WTC11 (cell line): ENCODE measurements at regions not wholly inside any gene's neighbourhood (a gene's known extent, or its start where the extent isn't known, plus 50 kb on each side); places are given as distances from the start of the nearest gene placed in this dataset.

Experiments used
- ATAC-seq: fragments of 200-7000 bp; cut with Tn5 transposase; 2 replicates; pipeline ENCODE4 v1.10.0; 2021; ENCODE audit warnings: mild to moderate bottlenecking, moderate library complexity
- CTCF ChIA-PET: fragments of 300-600 bp; sonication (Branson Sonifier 250); formaldehyde crosslinking; loops from one replicate; lab custom pipeline; 2021; ENCODE audit warnings: antibody characterized with exemption; lab: Charles Lee
- POLR2A ChIA-PET: fragments of 350-600 bp; sonication (Branson Sonifier 250); formaldehyde crosslinking; loops from one replicate; lab custom pipeline; 2021; ENCODE audit warnings: antibody characterized with exemption; lab: Charles Lee
- DNase-seq: peaks from one replicate; pipeline ENCODE4 v3.0.0; 2021; ENCODE audit warnings: low spot score
- H3K27ac Mint-ChIP-seq: 2 replicates; pipeline ENCODE4 v1.8.0; 2021; ENCODE audit warnings: mixed read lengths
- H3K27me3 Mint-ChIP-seq: 2 replicates; pipeline ENCODE4 v1.8.0; 2021; ENCODE audit warnings: low read depth, mild to moderate bottlenecking, moderate library complexity, mixed read lengths
- H3K36me3 Mint-ChIP-seq: 2 replicates; pipeline ENCODE4 v1.8.0; 2021; ENCODE audit warnings: mixed read lengths
- H3K4me1 Mint-ChIP-seq: 2 replicates; pipeline ENCODE4 v1.8.0; 2022; ENCODE audit warnings: mixed read lengths
- H3K4me3 Mint-ChIP-seq: 2 replicates; pipeline ENCODE4 v1.8.0; 2021; ENCODE audit warnings: mild to moderate bottlenecking, moderate library complexity, mixed read lengths
- H3K9me3 Mint-ChIP-seq: 2 replicates; pipeline ENCODE4 v1.8.0; 2021; ENCODE audit warnings: mixed read lengths
- FOXK1 ChIP-seq: sonication (generic); formaldehyde crosslinking; IDR thresholded peaks from 2 replicates; pipeline ENCODE4 v1.8.0; 2022; ENCODE audit warnings: mild to moderate bottlenecking, moderate library complexity, missing genetic modification reagents
- IRF2 ChIP-seq: sonication (generic); formaldehyde crosslinking; IDR thresholded peaks from 2 replicates; pipeline ENCODE4 v1.8.0; 2022; ENCODE audit warnings: low read depth, missing genetic modification reagents, borderline replicate concordance
- JUN ChIP-seq: sonication (generic); formaldehyde crosslinking; IDR thresholded peaks from 2 replicates; pipeline ENCODE4 v1.8.0; 2023; ENCODE audit warnings: mild to moderate bottlenecking, missing genetic modification reagents
- MLX ChIP-seq: sonication (generic); formaldehyde crosslinking; IDR thresholded peaks from 2 replicates; pipeline ENCODE4 v1.8.1; 2023; ENCODE audit warnings: mild to moderate bottlenecking, missing genetic modification reagents, moderate library complexity
- NFE2L1 ChIP-seq: sonication (generic); formaldehyde crosslinking; IDR thresholded peaks from 2 replicates; pipeline ENCODE4 v1.8.1; 2023; ENCODE audit warnings: missing genetic modification reagents
- OVOL2 ChIP-seq: fragments of 250-450 bp; sonication (Bioruptor Pico); IDR thresholded peaks from 2 replicates; pipeline ENCODE4 v1.9.0; 2021; ENCODE audit warnings: mild to moderate bottlenecking, borderline replicate concordance
- TEAD1 ChIP-seq: sonication (generic); formaldehyde crosslinking; IDR thresholded peaks from 2 replicates; pipeline ENCODE4 v1.8.0; 2022; ENCODE audit warnings: mild to moderate bottlenecking, missing genetic modification reagents
- ZNF317 ChIP-seq: sonication (generic); formaldehyde crosslinking; IDR thresholded peaks from 2 replicates; pipeline ENCODE4 v1.8.1; 2023; ENCODE audit warnings: low read depth, mild to moderate bottlenecking, moderate library complexity, missing genetic modification reagents, borderline replicate concordance
- ZNF425 ChIP-seq: fragments of 250-450 bp; sonication (Bioruptor Pico); conservative IDR thresholded peaks from 2 replicates; pipeline ENCODE4 v1.9.0; 2021; ENCODE audit warnings: mild to moderate bottlenecking
- TF ChIP-seq, protein P1 (sequence below): sonication (generic); formaldehyde crosslinking; IDR thresholded peaks from 2 replicates; pipeline ENCODE4 v1.8.1; 2023; ENCODE audit warnings: mild to moderate bottlenecking, missing genetic modification reagents, borderline replicate concordance
- TF ChIP-seq, protein P2 (sequence below): sonication (generic); formaldehyde crosslinking; IDR thresholded peaks from 2 replicates; pipeline ENCODE4 v1.8.0; 2023; ENCODE audit warnings: missing genetic modification reagents, mild to moderate bottlenecking, borderline replicate concordance

DNA sequence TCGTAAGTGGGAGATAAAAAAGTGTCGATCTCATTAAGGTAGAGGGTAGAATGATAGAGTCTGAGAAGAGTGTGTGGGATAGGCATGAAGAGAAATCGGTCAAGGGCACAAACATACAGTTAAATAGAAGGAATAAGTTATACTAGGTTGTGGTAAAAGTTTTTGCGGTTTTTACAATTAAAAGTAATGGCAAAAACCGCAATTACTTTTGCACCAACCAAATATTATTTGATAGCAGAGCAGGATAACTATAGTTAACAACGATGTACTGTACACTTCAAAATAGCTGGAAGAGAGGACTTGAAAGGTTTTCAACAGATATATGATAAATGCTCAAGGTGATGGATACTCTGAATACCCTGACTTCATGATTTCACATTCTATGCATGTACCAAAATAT is 135.8 kb upstream of the CDH12 start (continued):
- TF ChIP-seq, protein P1, sequence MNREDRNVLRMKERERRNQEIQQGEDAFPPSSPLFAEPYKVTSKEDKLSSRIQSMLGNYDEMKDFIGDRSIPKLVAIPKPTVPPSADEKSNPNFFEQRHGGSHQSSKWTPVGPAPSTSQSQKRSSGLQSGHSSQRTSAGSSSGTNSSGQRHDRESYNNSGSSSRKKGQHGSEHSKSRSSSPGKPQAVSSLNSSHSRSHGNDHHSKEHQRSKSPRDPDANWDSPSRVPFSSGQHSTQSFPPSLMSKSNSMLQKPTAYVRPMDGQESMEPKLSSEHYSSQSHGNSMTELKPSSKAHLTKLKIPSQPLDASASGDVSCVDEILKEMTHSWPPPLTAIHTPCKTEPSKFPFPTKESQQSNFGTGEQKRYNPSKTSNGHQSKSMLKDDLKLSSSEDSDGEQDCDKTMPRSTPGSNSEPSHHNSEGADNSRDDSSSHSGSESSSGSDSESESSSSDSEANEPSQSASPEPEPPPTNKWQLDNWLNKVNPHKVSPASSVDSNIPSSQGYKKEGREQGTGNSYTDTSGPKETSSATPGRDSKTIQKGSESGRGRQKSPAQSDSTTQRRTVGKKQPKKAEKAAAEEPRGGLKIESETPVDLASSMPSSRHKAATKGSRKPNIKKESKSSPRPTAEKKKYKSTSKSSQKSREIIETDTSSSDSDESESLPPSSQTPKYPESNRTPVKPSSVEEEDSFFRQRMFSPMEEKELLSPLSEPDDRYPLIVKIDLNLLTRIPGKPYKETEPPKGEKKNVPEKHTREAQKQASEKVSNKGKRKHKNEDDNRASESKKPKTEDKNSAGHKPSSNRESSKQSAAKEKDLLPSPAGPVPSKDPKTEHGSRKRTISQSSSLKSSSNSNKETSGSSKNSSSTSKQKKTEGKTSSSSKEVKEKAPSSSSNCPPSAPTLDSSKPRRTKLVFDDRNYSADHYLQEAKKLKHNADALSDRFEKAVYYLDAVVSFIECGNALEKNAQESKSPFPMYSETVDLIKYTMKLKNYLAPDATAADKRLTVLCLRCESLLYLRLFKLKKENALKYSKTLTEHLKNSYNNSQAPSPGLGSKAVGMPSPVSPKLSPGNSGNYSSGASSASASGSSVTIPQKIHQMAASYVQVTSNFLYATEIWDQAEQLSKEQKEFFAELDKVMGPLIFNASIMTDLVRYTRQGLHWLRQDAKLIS (CRISPR knock-in tag): no peak
- no peak for TF ChIP-seq ZNF425 (CRISPR knock-in tag)

DNA sequence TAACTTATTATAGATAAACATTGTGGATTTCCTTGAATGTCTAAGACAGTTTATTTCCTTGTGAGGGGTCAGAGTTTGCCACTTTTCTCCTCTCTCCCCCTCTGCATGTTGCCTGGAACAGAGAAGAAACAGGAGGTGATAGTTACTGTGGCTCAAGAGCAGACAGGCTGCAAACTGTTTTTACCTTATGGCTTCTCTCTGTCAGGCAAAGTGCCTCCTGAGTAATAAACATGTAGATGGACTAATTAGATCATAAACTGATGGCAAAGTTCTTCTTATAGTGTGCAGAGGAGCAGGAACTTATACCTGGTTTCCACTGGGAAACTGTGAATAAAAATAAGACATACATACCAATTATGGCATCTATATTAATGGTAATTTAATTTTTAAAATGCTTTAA is 133.1 kb upstream of the CDH12 start:
- Mint-ChIP-seq H3K4me3 (no peak overlapping the region), H3K4me1 (no peaks in the 10 kb centered on the region), H3K27me3 (no peaks in the 10 kb centered on the region; the same call in 1 of the 2 replicates), H3K27ac (no peak overlapping the region), H3K9me3 (peaks cover 7% of the 10 kb centered on the region; the same call in 1 of the 2 replicates), H3K36me3 (no peaks in the 10 kb centered on the region)
- ATAC-seq: no peak
- TF ChIP-seq, protein P2, sequence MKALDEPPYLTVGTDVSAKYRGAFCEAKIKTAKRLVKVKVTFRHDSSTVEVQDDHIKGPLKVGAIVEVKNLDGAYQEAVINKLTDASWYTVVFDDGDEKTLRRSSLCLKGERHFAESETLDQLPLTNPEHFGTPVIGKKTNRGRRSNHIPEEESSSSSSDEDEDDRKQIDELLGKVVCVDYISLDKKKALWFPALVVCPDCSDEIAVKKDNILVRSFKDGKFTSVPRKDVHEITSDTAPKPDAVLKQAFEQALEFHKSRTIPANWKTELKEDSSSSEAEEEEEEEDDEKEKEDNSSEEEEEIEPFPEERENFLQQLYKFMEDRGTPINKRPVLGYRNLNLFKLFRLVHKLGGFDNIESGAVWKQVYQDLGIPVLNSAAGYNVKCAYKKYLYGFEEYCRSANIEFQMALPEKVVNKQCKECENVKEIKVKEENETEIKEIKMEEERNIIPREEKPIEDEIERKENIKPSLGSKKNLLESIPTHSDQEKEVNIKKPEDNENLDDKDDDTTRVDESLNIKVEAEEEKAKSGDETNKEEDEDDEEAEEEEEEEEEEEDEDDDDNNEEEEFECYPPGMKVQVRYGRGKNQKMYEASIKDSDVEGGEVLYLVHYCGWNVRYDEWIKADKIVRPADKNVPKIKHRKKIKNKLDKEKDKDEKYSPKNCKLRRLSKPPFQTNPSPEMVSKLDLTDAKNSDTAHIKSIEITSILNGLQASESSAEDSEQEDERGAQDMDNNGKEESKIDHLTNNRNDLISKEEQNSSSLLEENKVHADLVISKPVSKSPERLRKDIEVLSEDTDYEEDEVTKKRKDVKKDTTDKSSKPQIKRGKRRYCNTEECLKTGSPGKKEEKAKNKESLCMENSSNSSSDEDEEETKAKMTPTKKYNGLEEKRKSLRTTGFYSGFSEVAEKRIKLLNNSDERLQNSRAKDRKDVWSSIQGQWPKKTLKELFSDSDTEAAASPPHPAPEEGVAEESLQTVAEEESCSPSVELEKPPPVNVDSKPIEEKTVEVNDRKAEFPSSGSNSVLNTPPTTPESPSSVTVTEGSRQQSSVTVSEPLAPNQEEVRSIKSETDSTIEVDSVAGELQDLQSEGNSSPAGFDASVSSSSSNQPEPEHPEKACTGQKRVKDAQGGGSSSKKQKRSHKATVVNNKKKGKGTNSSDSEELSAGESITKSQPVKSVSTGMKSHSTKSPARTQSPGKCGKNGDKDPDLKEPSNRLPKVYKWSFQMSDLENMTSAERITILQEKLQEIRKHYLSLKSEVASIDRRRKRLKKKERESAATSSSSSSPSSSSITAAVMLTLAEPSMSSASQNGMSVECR: no peak
- TF ChIP-seq MLX (CRISPR knock-in tag): no peak
- no peak for TF ChIP-seq ZNF425 (CRISPR knock-in tag)
- TF ChIP-seq FOXK1 (CRISPR knock-in tag): no peak
- TF ChIP-seq TEAD1 (CRISPR knock-in tag): no peak
- TF ChIP-seq IRF2 (CRISPR knock-in tag): no peak
- no peak for TF ChIP-seq JUN (CRISPR knock-in tag)
- DNase-seq: no peak
- ChIA-PET CTCF (no interaction called here), POLR2A (no interaction called here)

GRCh38 chr5:22985446-22985845 is 132.3 kb upstream of the CDH12 start:
- H3K27me3 Mint-ChIP-seq: no peaks in the 10 kb centered on the region; the same call in 1 of the 2 replicates
- POLR2A ChIA-PET: no interaction called here
- no peak overlapping the region for H3K4me3 Mint-ChIP-seq
- H3K36me3 Mint-ChIP-seq: no peaks in the 10 kb centered on the region
- H3K9me3 Mint-ChIP-seq: peaks cover 6% of the 10 kb centered on the region; the same call in 1 of the 2 replicates
- ATAC-seq (no peak), DNase-seq (no peak)
- no peaks in the 10 kb centered on the region for H3K4me1 Mint-ChIP-seq
- no peak overlapping the region for H3K27ac Mint-ChIP-seq
- CTCF ChIA-PET: no interaction called here
- no peak for TF ChIP-seq ZNF317 (CRISPR knock-in tag)
- no peak for TF ChIP-seq OVOL2 (CRISPR knock-in tag)
- TF ChIP-seq NFE2L1 (CRISPR knock-in tag): no peak
- TF ChIP-seq TEAD1 (CRISPR knock-in tag): no peak
